IMR-90 (cell line): ENCODE measurements at regions not wholly inside any gene's neighbourhood (a gene's known extent, or its start where the extent isn't known, plus 50 kb on each side); places are given as distances from the start of the nearest gene placed in this dataset.

Experiments
- ATAC-seq: fragments of 200-7000 bp; cut with Tn5 transposase; 2 replicates; pipeline ENCODE4 v1.9.1; 2020; ENCODE audit warnings: low read depth, mild to moderate bottlenecking, moderate library complexity
- BruUV-seq: library from RNA; stranded (reverse); fragments of 400-500 nt; replicated peaks from 2 replicates; lab custom pipeline; 2021; lab: Mats Ljungman, UMichigan
- CTCF ChIA-PET: fragments of 300-600 bp; formaldehyde crosslinking; extraction: SDS; loops from one replicate; lab custom pipeline; 2021; ENCODE audit warnings: antibody characterized with exemption; lab: Yijun Ruan, JAX
- POLR2A ChIA-PET: fragments of 300-600 bp; sonication (Branson Sonifier 250); formaldehyde crosslinking; loops from one replicate; lab custom pipeline; 2022; ENCODE audit warnings: antibody characterized with exemption; ENCODE audit not compliant: unreplicated experiment; lab: Charles Lee
- DNase-seq: peaks from one replicate; pipeline ENCODE4 v3.0.0; 2013
- H2AFZ ChIP-seq: replicated peaks from 2 replicates; pipeline ENCODE3; 2013; ENCODE audit warnings: low read length, mild to moderate bottlenecking; ENCODE audit not compliant: poor library complexity
- H2AK5ac ChIP-seq: 2 replicates; pipeline ENCODE4 v1.6.1; 2013; ENCODE audit warnings: low read depth, low read length, inconsistent platforms
- H2AK9ac ChIP-seq: replicated peaks from 2 replicates; pipeline ENCODE3; 2013; ENCODE audit warnings: mild to moderate bottlenecking, low read depth, low read length, moderate library complexity; ENCODE audit not compliant: poor library complexity
- H2BK120ac ChIP-seq: 2 replicates; pipeline ENCODE4 v1.6.1; 2013; ENCODE audit warnings: low read depth, low read length, inconsistent platforms
- H2BK15ac ChIP-seq: 3 replicates; pipeline ENCODE4 v1.6.1; 2013; ENCODE audit warnings: low read depth, low read length, inconsistent platforms
- H2BK20ac ChIP-seq: 2 replicates; pipeline ENCODE4 v1.6.1; 2013; ENCODE audit warnings: low read depth, mild to moderate bottlenecking, inconsistent platforms, low read length, moderate library complexity
- H2BK5ac ChIP-seq: 2 replicates; pipeline ENCODE4 v1.6.1; 2013; ENCODE audit warnings: mild to moderate bottlenecking, low read depth, low read length, inconsistent platforms; ENCODE audit not compliant: poor library complexity, severe bottlenecking
- H3K14ac ChIP-seq: replicated peaks from 2 replicates; pipeline ENCODE4 v1.6.1; 2013; ENCODE audit warnings: low read depth, low read length, inconsistent platforms
- H3K18ac ChIP-seq: 2 replicates; pipeline ENCODE4 v1.6.1; 2013; ENCODE audit warnings: low read depth, low read length, control low read depth
- H3K23ac ChIP-seq: 2 replicates; pipeline ENCODE4 v1.6.1; 2013; ENCODE audit warnings: low read depth, low read length, inconsistent platforms
- H3K27ac ChIP-seq: 2 replicates; pipeline ENCODE4 v1.5.1; 2013; ENCODE audit warnings: mild to moderate bottlenecking, control low read depth, low read length; ENCODE audit not compliant: insufficient read depth
- H3K27me3 ChIP-seq: 2 replicates; pipeline ENCODE4 v1.6.1; 2013; ENCODE audit warnings: low read length; ENCODE audit not compliant: control insufficient read depth, insufficient read depth
- H3K36me3 ChIP-seq: 2 replicates; pipeline ENCODE4 v1.6.1; 2013; ENCODE audit warnings: low read length, mixed read lengths; ENCODE audit not compliant: control insufficient read depth, insufficient read depth
- H3K4ac ChIP-seq: 2 replicates; pipeline ENCODE4 v1.6.1; 2013; ENCODE audit warnings: low read depth, low read length, inconsistent platforms
- H3K4me1 ChIP-seq: 2 replicates; pipeline ENCODE4 v1.6.1; 2013; ENCODE audit warnings: low read length, mixed read lengths; ENCODE audit not compliant: control insufficient read depth, insufficient read depth
- H3K4me2 ChIP-seq: 2 replicates; pipeline ENCODE4 v1.6.1; 2013; ENCODE audit warnings: low read depth, mild to moderate bottlenecking, control low read depth, low read length, moderate library complexity
- H3K4me3 ChIP-seq: 2 replicates; pipeline ENCODE4 v1.5.1; 2013; ENCODE audit warnings: low read depth, mild to moderate bottlenecking, control low read depth, low read length, moderate library complexity; ENCODE audit not compliant: insufficient read depth
- H3K56ac ChIP-seq: 2 replicates; pipeline ENCODE4 v1.6.1; 2013; ENCODE audit warnings: low read length, inconsistent platforms; ENCODE audit not compliant: insufficient read depth; ENCODE audit errors: extremely low read depth
- H3K79me1 ChIP-seq, 2 experiments: 2 replicates each; pipeline ENCODE4 v1.6.1; 2013; ENCODE audit warnings: low read length in 2 of 2, inconsistent platforms in 1 of 2, low read depth in 1 of 2
- H3K9ac ChIP-seq: 2 replicates; pipeline ENCODE4 v1.6.1; 2013; ENCODE audit warnings: low read depth, low read length, control low read depth
- H3K9me1 ChIP-seq: 2 replicates; pipeline ENCODE4 v1.6.1; 2013; ENCODE audit warnings: low read length, inconsistent platforms; ENCODE audit not compliant: insufficient read depth
- H3K9me3 ChIP-seq: 2 replicates; pipeline ENCODE4 v1.6.1; 2013; ENCODE audit warnings: low read length; ENCODE audit not compliant: control insufficient read depth, insufficient read depth
- H4K20me1 ChIP-seq: 2 replicates; pipeline ENCODE4 v1.6.1; 2013; ENCODE audit warnings: low read length, inconsistent platforms; ENCODE audit not compliant: insufficient read depth
- H4K5ac ChIP-seq: 2 replicates; pipeline ENCODE4 v1.6.1; 2013; ENCODE audit warnings: mild to moderate bottlenecking, low read depth, low read length, control low read depth
- H4K8ac ChIP-seq, 2 experiments: 2 replicates each; pipeline ENCODE4 v1.6.1; 2013; ENCODE audit warnings: low read depth in 2 of 2, low read length in 2 of 2, control low read depth in 1 of 2, inconsistent platforms in 1 of 2
- H4K91ac ChIP-seq: 2 replicates; pipeline ENCODE4 v1.6.1; 2013; ENCODE audit warnings: low read depth, low read length, inconsistent platforms; ENCODE audit not compliant: insufficient read depth
- BHLHE40 ChIP-seq: fragments of 150-350 bp; IDR thresholded peaks from 2 replicates; pipeline ENCODE4 v1.6.1; 2016; ENCODE audit warnings: mild to moderate bottlenecking, low read depth, low read length
- CEBPB ChIP-seq: IDR thresholded peaks from 2 replicates; pipeline ENCODE4 v1.6.1; 2012; ENCODE audit warnings: low read depth, low read length, improper control_type of control experiment
- CHD1 ChIP-seq: IDR thresholded peaks from 2 replicates; pipeline ENCODE4 v1.6.1; 2012; ENCODE audit warnings: low read depth, low read length, improper control_type of control experiment
- FOS ChIP-seq: fragments of 150-350 bp; IDR thresholded peaks from 2 replicates; pipeline ENCODE4 v1.6.1; 2016; ENCODE audit warnings: low read depth, low read length
- MAZ ChIP-seq: IDR thresholded peaks from 2 replicates; pipeline ENCODE4 v1.6.1; 2012; ENCODE audit warnings: low read depth, mild to moderate bottlenecking, low read length, improper control_type of control experiment, moderate library complexity, borderline replicate concordance
- NFE2L2 ChIP-seq: fragments of 150-350 bp; IDR thresholded peaks from 2 replicates; pipeline ENCODE4 v1.6.1; 2016; ENCODE audit warnings: low read depth, mild to moderate bottlenecking, low read length
- RAD21 ChIP-seq: IDR thresholded peaks from 2 replicates; pipeline ENCODE4 v1.6.1; 2012; ENCODE audit warnings: low read length, improper control_type of control experiment
- RCOR1 ChIP-seq: IDR thresholded peaks from 2 replicates; pipeline ENCODE4 v1.6.1; 2012; ENCODE audit warnings: mild to moderate bottlenecking, low read length, improper control_type of control experiment; ENCODE audit not compliant: insufficient replicate concordance
- SMC3 ChIP-seq: fragments of 150-350 bp; IDR thresholded peaks from 2 replicates; pipeline ENCODE4 v1.6.1; 2016; ENCODE audit warnings: low read depth, mild to moderate bottlenecking, antibody characterized with exemption, low read length, moderate library complexity
- WGBS, 2 experiments: methylation state at CpG; one replicate each; pipeline versions ENCODE4 v1.1.5 to v1.1.7; 2013; ENCODE audit warnings: missing lambda C conversion rate in 2 of 2; ENCODE audit not compliant: insufficient read length in 1 of 2; ENCODE audit errors: extremely low coverage in 2 of 2; 5-methylcytosine and 5-hydroxymethylcytosine counted together
- dilution Hi-C: fragments of 300-500 bp; cut with HindIII; formaldehyde crosslinking; loops from one replicate; pipeline ENCODE4 v1.14.3; 2018; ENCODE audit warnings: low sequenced_read_pairs; ENCODE audit not compliant: unreplicated experiment
- in situ Hi-C: fragments of 300-500 bp; cut with MboI; formaldehyde crosslinking; loops from 3 replicates; pipeline ENCODE4 v1.14.3; 2019; ENCODE audit warnings: low sequenced_read_pairs, inconsistent platforms, mixed read lengths
- intact Hi-C: fragments of 100-400 bp; cut with micrococcal nuclease; formaldehyde crosslinking; loops from 2 replicates; pipeline ENCODE4 v1.10.0; 2022
- TF ChIP-seq, protein P1 (sequence below): fragments of 150-350 bp; IDR thresholded peaks from 2 replicates; pipeline ENCODE4 v1.6.1; 2017; ENCODE audit warnings: mild to moderate bottlenecking, antibody characterized with exemption, low read length, low read depth
- TF ChIP-seq, protein P2 (sequence below): conservative IDR thresholded peaks from 2 replicates; pipeline ENCODE4 v1.5.1; 2012; ENCODE audit warnings: mild to moderate bottlenecking, low read depth, low read length, improper control_type of control experiment

DNA sequence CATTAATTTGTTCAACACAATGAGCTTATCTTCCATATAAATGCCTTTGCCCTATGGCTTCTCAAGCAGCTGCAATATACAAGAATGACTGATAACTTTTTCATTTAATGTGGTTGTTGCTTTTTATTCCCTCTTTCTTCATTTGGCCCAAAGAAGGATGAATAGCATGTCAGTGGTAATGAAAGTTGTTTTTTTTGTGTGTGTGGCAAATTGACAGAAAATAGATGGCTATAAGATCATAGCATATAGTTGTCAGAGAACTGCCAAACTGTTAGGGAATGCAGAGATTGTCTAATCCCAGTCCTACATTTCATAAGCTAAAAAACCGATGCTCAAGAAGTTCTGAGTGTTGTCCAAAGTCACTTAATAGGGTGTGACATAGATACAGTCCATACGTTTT, 244.3 kb downstream of the ACTR3 start:
- Histone ChIP-seq H3K4me3 (no peak overlapping the region), H2AFZ (no peak overlapping the region), H4K5ac (no peak overlapping the region), H3K4me1 (no peaks in the 10 kb centered on the region), H3K4me2 (no peak overlapping the region), H3K27me3 (no peaks in the 10 kb centered on the region), H4K91ac (no peak overlapping the region), H3K9me3 (no peaks in the 10 kb centered on the region), H3K79me1 (no peaks in the 10 kb centered on the region), H3K36me3 (no peaks in the 10 kb centered on the region), H3K27ac (no peak overlapping the region), H3K9me1 (no peaks in the 10 kb centered on the region), H4K8ac (no peak overlapping the region), H3K56ac (no peak overlapping the region), H2BK20ac (no peak overlapping the region), H3K18ac (no peak overlapping the region), H4K20me1 (no peaks in the 10 kb centered on the region), H3K9ac (no peak overlapping the region), H3K4ac (no peak overlapping the region), H2BK15ac (no peak overlapping the region), H2BK5ac (no peak overlapping the region), H3K14ac (no peak overlapping the region), H2BK120ac (no peak overlapping the region), H3K23ac (no peak overlapping the region), H2AK5ac (no peak overlapping the region), H2AK9ac (no peak overlapping the region)
- POLR2A ChIA-PET = no interaction called here
- TF ChIP-seq CEBPB = no peak
- TF ChIP-seq, protein P1, sequence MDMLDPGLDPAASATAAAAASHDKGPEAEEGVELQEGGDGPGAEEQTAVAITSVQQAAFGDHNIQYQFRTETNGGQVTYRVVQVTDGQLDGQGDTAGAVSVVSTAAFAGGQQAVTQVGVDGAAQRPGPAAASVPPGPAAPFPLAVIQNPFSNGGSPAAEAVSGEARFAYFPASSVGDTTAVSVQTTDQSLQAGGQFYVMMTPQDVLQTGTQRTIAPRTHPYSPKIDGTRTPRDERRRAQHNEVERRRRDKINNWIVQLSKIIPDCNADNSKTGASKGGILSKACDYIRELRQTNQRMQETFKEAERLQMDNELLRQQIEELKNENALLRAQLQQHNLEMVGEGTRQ = no peak
- no peak for TF ChIP-seq RCOR1
- TF ChIP-seq SMC3 = no peak
- no peak for TF ChIP-seq CHD1
- TF ChIP-seq FOS = no peak
- TF ChIP-seq, protein P2, sequence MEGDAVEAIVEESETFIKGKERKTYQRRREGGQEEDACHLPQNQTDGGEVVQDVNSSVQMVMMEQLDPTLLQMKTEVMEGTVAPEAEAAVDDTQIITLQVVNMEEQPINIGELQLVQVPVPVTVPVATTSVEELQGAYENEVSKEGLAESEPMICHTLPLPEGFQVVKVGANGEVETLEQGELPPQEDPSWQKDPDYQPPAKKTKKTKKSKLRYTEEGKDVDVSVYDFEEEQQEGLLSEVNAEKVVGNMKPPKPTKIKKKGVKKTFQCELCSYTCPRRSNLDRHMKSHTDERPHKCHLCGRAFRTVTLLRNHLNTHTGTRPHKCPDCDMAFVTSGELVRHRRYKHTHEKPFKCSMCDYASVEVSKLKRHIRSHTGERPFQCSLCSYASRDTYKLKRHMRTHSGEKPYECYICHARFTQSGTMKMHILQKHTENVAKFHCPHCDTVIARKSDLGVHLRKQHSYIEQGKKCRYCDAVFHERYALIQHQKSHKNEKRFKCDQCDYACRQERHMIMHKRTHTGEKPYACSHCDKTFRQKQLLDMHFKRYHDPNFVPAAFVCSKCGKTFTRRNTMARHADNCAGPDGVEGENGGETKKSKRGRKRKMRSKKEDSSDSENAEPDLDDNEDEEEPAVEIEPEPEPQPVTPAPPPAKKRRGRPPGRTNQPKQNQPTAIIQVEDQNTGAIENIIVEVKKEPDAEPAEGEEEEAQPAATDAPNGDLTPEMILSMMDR = no peak
- no peak for TF ChIP-seq NFE2L2
- TF ChIP-seq MAZ = no peak
- no peak for TF ChIP-seq RAD21
- TF ChIP-seq BHLHE40 = no peak
- intact Hi-C loops = no loop called here
- WGBS, 2 experiments = no CpG with 5 or more reads among the region's 2 CpGs
- ATAC-seq = no peak
- BruUV-seq = no TSS peak
- DNase-seq = no peak
- CTCF ChIA-PET = no interaction called here
- dilution Hi-C loops = no loop called here
- in situ Hi-C loops = no loop called here
